ENCODE measurements at regions not wholly inside any gene's neighbourhood (a gene's known extent, or its start where the extent isn't known, plus 50 kb on each side); places are given as distances from the start of the nearest gene placed in this dataset.

- no peaks in the 10 kb centered on the region for H3K27me3 ChIP-seq (ENCODE audit: control insufficient read depth, insufficient read depth, low read length)
- FAIRE-seq: no peak
Observed at GRCh38 chr9:23160952-23161469, 665.0 kb downstream of the ELAVL2 start.

DNA sequence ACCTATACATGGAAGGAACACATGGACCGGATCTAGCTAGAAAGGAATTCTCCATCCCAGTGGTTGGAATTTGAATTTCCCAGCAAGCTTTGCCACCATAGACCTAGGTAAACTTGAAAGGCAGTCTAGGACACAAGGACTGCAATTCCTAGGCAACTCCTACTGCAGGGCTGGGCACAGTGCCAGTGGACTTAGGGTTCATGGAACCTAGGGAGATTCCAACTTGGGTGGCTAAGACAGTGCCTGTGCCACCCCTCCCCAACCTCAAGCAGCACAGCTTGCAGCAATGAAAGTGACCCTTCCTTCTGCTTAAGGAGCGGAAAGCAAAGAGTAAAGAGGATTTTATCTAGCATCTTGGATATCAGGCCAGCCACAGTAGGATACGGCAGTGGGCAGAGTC, 663.3 kb downstream of the ELAVL2 start:
- TF ChIP-seq, protein P1, sequence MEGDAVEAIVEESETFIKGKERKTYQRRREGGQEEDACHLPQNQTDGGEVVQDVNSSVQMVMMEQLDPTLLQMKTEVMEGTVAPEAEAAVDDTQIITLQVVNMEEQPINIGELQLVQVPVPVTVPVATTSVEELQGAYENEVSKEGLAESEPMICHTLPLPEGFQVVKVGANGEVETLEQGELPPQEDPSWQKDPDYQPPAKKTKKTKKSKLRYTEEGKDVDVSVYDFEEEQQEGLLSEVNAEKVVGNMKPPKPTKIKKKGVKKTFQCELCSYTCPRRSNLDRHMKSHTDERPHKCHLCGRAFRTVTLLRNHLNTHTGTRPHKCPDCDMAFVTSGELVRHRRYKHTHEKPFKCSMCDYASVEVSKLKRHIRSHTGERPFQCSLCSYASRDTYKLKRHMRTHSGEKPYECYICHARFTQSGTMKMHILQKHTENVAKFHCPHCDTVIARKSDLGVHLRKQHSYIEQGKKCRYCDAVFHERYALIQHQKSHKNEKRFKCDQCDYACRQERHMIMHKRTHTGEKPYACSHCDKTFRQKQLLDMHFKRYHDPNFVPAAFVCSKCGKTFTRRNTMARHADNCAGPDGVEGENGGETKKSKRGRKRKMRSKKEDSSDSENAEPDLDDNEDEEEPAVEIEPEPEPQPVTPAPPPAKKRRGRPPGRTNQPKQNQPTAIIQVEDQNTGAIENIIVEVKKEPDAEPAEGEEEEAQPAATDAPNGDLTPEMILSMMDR (IDR thresholded peaks at IDR 0.05; ENCODE audit: insufficient read depth, low read length, severe bottlenecking): no peak
- FAIRE-seq (no peak), DNase-seq (ENCODE audit: low read depth) (no peak)
- Histone ChIP-seq H3K4me3 (ENCODE audit: low read depth, low read length) (no peak overlapping the region), H3K27me3 (ENCODE audit: control insufficient read depth, insufficient read depth, low read length) (no peaks in the 10 kb centered on the region), H3K36me3 (ENCODE audit: control insufficient read depth, insufficient read depth, low read length) (no peaks in the 10 kb centered on the region)

More at GRCh38 chr9:23160952-23161469, 665.0 kb downstream of the ELAVL2 start:
- no peak for DNase-seq (ENCODE audit: low read depth)
- no peak overlapping the region for H3K4me3 ChIP-seq (ENCODE audit: low read depth, low read length)
- H3K36me3 ChIP-seq (ENCODE audit: control insufficient read depth, insufficient read depth, low read length): no peaks in the 10 kb centered on the region
- TF ChIP-seq, protein P1 (IDR thresholded peaks at IDR 0.05; ENCODE audit: insufficient read depth, low read length, severe bottlenecking): no peak

GRCh38 chr9:23171479-23171878, 654.6 kb downstream of the ELAVL2 start:
- no peak for DNase-seq (ENCODE audit: low read depth)
- Histone ChIP-seq H3K36me3 (ENCODE audit: control insufficient read depth, insufficient read depth, low read length) (no peaks in the 10 kb centered on the region), H3K27me3 (ENCODE audit: control insufficient read depth, insufficient read depth, low read length) (no peaks in the 10 kb centered on the region), H3K4me3 (ENCODE audit: low read depth, low read length) (no peak overlapping the region)
- TF ChIP-seq, protein P1 (IDR thresholded peaks at IDR 0.05; ENCODE audit: insufficient read depth, low read length, severe bottlenecking): no peak
- no peak for FAIRE-seq

DNA sequence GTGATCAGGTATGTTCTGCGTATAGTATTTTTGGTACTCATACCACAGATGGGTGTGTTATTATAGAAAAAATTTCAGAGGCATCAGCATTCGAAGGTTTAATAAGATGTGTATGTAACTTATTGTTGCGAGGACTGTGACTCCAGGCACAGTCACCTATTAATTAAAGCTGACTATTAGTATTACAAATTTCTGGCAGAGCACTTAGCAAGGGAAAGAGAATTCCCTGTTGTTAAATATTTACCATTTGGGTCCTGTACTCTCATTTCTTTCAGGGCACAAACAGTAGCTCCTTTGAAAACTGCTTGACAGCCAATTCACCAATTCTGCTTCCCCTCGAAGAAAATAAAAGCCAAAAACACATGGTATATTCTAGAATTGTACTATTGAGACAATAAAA, 653.8 kb downstream of the ELAVL2 start:
- DNase-seq (ENCODE audit: low read depth) (no peak), FAIRE-seq (no peak)
- H3K27me3 ChIP-seq (ENCODE audit: control insufficient read depth, insufficient read depth, low read length): no peaks in the 10 kb centered on the region
- TF ChIP-seq, protein P1 (IDR thresholded peaks at IDR 0.05; ENCODE audit: insufficient read depth, low read length, severe bottlenecking): no peak
- H3K36me3 ChIP-seq (ENCODE audit: control insufficient read depth, insufficient read depth, low read length): no peaks in the 10 kb centered on the region
- H3K4me3 ChIP-seq (ENCODE audit: low read depth, low read length): no peak overlapping the region

GRCh38 chr9:23172979-23173637, 652.9 kb downstream of the ELAVL2 start:
- H3K27me3 ChIP-seq (ENCODE audit: control insufficient read depth, insufficient read depth, low read length): no peaks in the 10 kb centered on the region
- FAIRE-seq (no peak), DNase-seq (ENCODE audit: low read depth) (no peak)
- TF ChIP-seq, protein P1 (IDR thresholded peaks at IDR 0.05; ENCODE audit: insufficient read depth, low read length, severe bottlenecking): no peak
- no peaks in the 10 kb centered on the region for H3K36me3 ChIP-seq (ENCODE audit: control insufficient read depth, insufficient read depth, low read length)
- no peak overlapping the region for H3K4me3 ChIP-seq (ENCODE audit: low read depth, low read length)

DNA sequence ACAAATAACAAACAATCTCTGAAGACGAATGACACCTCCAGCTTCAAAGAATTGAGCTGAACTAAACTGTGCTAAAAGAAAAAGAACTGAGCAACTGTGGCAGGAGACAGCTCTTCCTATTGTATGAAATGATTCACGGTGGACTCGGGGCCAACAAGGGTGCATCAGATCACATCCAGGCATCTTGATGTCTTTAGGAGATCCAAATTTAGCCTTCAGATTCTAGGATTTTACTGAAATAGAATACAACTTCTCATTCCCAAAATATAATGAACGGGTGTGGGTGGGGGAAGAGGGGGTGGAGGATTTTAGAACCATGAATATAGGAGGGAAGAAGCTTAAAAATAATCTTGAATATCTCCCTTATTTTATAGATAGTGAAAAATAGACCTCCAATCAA, 631.8 kb downstream of the ELAVL2 start:
- DNase-seq (ENCODE audit: low read depth) (no peak), FAIRE-seq (no peak)
- TF ChIP-seq, protein P1 (IDR thresholded peaks at IDR 0.05; ENCODE audit: insufficient read depth, low read length, severe bottlenecking): no peak
- Histone ChIP-seq H3K36me3 (ENCODE audit: control insufficient read depth, insufficient read depth, low read length) (no peaks in the 10 kb centered on the region), H3K27me3 (ENCODE audit: control insufficient read depth, insufficient read depth, low read length) (no peaks in the 10 kb centered on the region), H3K4me3 (ENCODE audit: low read depth, low read length) (no peak overlapping the region)
